ENCODE measurements at regions not wholly inside any gene's neighbourhood (a gene's known extent, or its start where the extent isn't known, plus 50 kb on each side); places are given as distances from the start of the nearest gene placed in this dataset.

- Histone ChIP-seq H3K79me1 (ENCODE audit: insufficient read depth, low read depth, low read length, poor library complexity, severe bottlenecking) (no peaks in the 10 kb centered on the region), H3K18ac (ENCODE audit: insufficient read length, low read depth, low read length) (no peak overlapping the region), H2AFZ (ENCODE audit: low read length) (no peak overlapping the region), H4K20me1 (ENCODE audit: control insufficient read depth, insufficient read depth, insufficient read length) (no peaks in the 10 kb centered on the region), H2BK15ac (ENCODE audit: low read depth, low read length) (no peak overlapping the region), H2BK120ac (ENCODE audit: low read depth, low read length, poor library complexity, severe bottlenecking) (no peak overlapping the region), H3K27me3 (ENCODE audit: insufficient read depth, low read length) (no peaks in the 10 kb centered on the region), H3K56ac (ENCODE audit: insufficient read length, low read depth, low read length) (no peak overlapping the region), H3K14ac (ENCODE audit: insufficient read depth, low read length) (no peak overlapping the region), H3K23ac (ENCODE audit: insufficient read length, low read depth, low read length) (no peak overlapping the region), H3T11ph (ENCODE audit: low read length) (no peak overlapping the region), H3K4me2 (ENCODE audit: insufficient read depth, insufficient read length, low read length) (no peak overlapping the region), H2BK20ac (ENCODE audit: low read depth, low read length, poor library complexity, severe bottlenecking) (no peak overlapping the region), H2BK5ac (ENCODE audit: insufficient read length, low read length) (no peak overlapping the region), H3K4ac (ENCODE audit: low read depth, low read length) (no peak overlapping the region), H3K23me2 (ENCODE audit: insufficient read length, low read depth, low read length, poor library complexity, severe bottlenecking) (no peaks in the 10 kb centered on the region), H3K4me1 (ENCODE audit: insufficient read depth, low read length) (no peaks in the 10 kb centered on the region), H3K9ac (ENCODE audit: extremely low read depth, insufficient read length, low read length) (no peak overlapping the region), H4K8ac (replicated peaks; ENCODE audit: insufficient read length, low read depth, low read length) (no peak overlapping the region), H3K27ac (ENCODE audit: insufficient read length, low read depth, low read length) (no peak overlapping the region), H2AK5ac (ENCODE audit: insufficient read length, low read length) (no peak overlapping the region), H2BK12ac (ENCODE audit: insufficient read length, low read depth, low read length) (no peak overlapping the region), H4K5ac (ENCODE audit: insufficient read length, low read depth, low read length) (no peak overlapping the region), H3K9me3 (ENCODE audit: control insufficient read depth, low read depth, low read length) (no peaks in the 10 kb centered on the region), H4K91ac (ENCODE audit: insufficient read length, low read depth, low read length) (no peak overlapping the region), H3K79me2 (ENCODE audit: insufficient read depth, low read length) (no peaks in the 10 kb centered on the region)
- H3K27me3 Mint-ChIP-seq (ENCODE audit: low read depth), result peaks cover 3% of the 10 kb centered on the region
- no peak overlapping the region for H3K4me3 Mint-ChIP-seq
- peaks cover 13 to 31% of the 10 kb centered on the region in 2 experiments for H3K9me3 Mint-ChIP-seq
- no peak overlapping the region for H3K27ac Mint-ChIP-seq
- peaks cover 0 to 4% (median 0%) of the 10 kb centered on the region in 3 experiments; a peak in 3 of 7 replicates for H3K36me3 Mint-ChIP-seq (ENCODE audit: insufficient read depth in 1 of 3, low read depth in 3 of 3)
- DNase-seq, result no peak
- H3K4me1 Mint-ChIP-seq, result peaks cover 2% of the 10 kb centered on the region in 2 experiments; a peak in 2 of 4 replicates
- no CpG with 5 or more reads among the region's 5 CpGs for WGBS (ENCODE audit: extremely low coverage, insufficient read length, low lambda C conversion rate)
- no peak; the same call in 2 of the 3 replicates for TF ChIP-seq CTCF (conservative IDR thresholded peaks at IDR 0.05)
Observed at GRCh38 chr11:59284773-59285129, 72.0 kb upstream of the MPEG1 start.
